K562 (cell line): ENCODE measurements at regions not wholly inside any gene's neighbourhood (a gene's known extent, or its start where the extent isn't known, plus 50 kb on each side); places are given as distances from the start of the nearest gene placed in this dataset.

ENCODE experiments used
- ARID1B ChIP-seq: fragments of 450-650 bp; IDR thresholded peaks from 2 replicates; pipeline ENCODE4 v1.6.1; 2016; ENCODE audit warnings: antibody characterized with exemption, mild to moderate bottlenecking, inconsistent platforms
- ARNT ChIP-seq, 2 experiments: fragments of 450-650 bp; IDR thresholded peaks; 2 replicates each; pipeline ENCODE4 v1.6.1; 2016; ENCODE audit warnings: mild to moderate bottlenecking in 1 of 2
- ATF7 ChIP-seq: fragments of 450-650 bp; IDR thresholded peaks from 2 replicates; pipeline ENCODE4 v1.7.1; 2014; ENCODE audit warnings: mild to moderate bottlenecking, moderate library complexity
- C11orf30 ChIP-seq: fragments of 450-650 bp; IDR thresholded peaks from 2 replicates; pipeline ENCODE4 v1.6.1; 2016; ENCODE audit warnings: low read depth, mild to moderate bottlenecking
- CBFA2T2 ChIP-seq: fragments of 450-650 bp; conservative IDR thresholded peaks from 2 replicates; pipeline ENCODE4 v1.6.1; 2017; ENCODE audit warnings: mild to moderate bottlenecking
- CBFA2T3 ChIP-seq: fragments of 450-650 bp; IDR thresholded peaks from 2 replicates; pipeline ENCODE4 v1.6.1; 2017
- CC2D1A ChIP-seq: fragments of 450-650 bp; IDR thresholded peaks from 2 replicates; pipeline ENCODE4 v1.6.1; 2017; ENCODE audit warnings: mild to moderate bottlenecking
- CTBP1 ChIP-seq: fragments of 450-650 bp; IDR thresholded peaks from 2 replicates; pipeline ENCODE4 v1.6.1; 2016; ENCODE audit warnings: borderline replicate concordance
- DMBX1 ChIP-seq: fragments of 250-450 bp; sonication (Bioruptor Pico); IDR thresholded peaks from 2 replicates; pipeline ENCODE4 v1.8.0; 2022; ENCODE audit warnings: inconsistent platforms, mild to moderate bottlenecking, moderate library complexity, borderline replicate concordance
- DPF2 ChIP-seq: fragments of 450-650 bp; IDR thresholded peaks from 2 replicates; pipeline ENCODE4 v1.6.1; 2016
- EP300 ChIP-seq: IDR thresholded peaks from 2 replicates; pipeline ENCODE4 v1.6.1; 2012; ENCODE audit warnings: low read length, improper control_type of control experiment
- ESRRA ChIP-seq: fragments of 450-650 bp; IDR thresholded peaks from 2 replicates; pipeline ENCODE4 v1.6.1; 2014; ENCODE audit warnings: low read depth, mild to moderate bottlenecking, moderate library complexity, borderline replicate concordance
- FOXK2 ChIP-seq, 2 experiments: fragments of 450-650 bp; IDR thresholded peaks in 1 of 2; conservative IDR thresholded peaks in 1 of 2; 2 replicates each; pipeline ENCODE4 v1.6.1; 2016; ENCODE audit warnings: low read depth in 2 of 2, mild to moderate bottlenecking in 1 of 2
- GATAD2A ChIP-seq: fragments of 450-650 bp; IDR thresholded peaks from 2 replicates; pipeline ENCODE4 v1.6.1; 2017
- HDAC1 ChIP-seq, 2 experiments: fragments of 450-650 bp; IDR thresholded peaks; 2 replicates each; pipeline ENCODE4 v1.6.1; 2016 to 2017; ENCODE audit warnings: inconsistent platforms in 1 of 2, mild to moderate bottlenecking in 1 of 2, moderate library complexity in 1 of 2
- HDAC2 ChIP-seq: fragments of 450-650 bp; IDR thresholded peaks from 2 replicates; pipeline ENCODE4 v1.6.1; 2016; ENCODE audit warnings: mild to moderate bottlenecking
- KDM1A ChIP-seq, 2 experiments: fragments of 450-650 bp; IDR thresholded peaks; 2 replicates each; pipeline ENCODE4 v1.6.1; 2016; ENCODE audit warnings: mild to moderate bottlenecking in 2 of 2
- LEF1 ChIP-seq: fragments of 450-650 bp; IDR thresholded peaks from 2 replicates; pipeline ENCODE4 v1.6.1; 2016; ENCODE audit warnings: mild to moderate bottlenecking
- MAFG ChIP-seq: fragments of 450-650 bp; conservative IDR thresholded peaks from 2 replicates; pipeline ENCODE4 v1.6.1; 2016; ENCODE audit warnings: missing genetic modification characterization, missing compliant biosample characterization
- MTA1 ChIP-seq: fragments of 450-650 bp; IDR thresholded peaks from 2 replicates; pipeline ENCODE4 v1.6.1; 2017; ENCODE audit warnings: borderline replicate concordance
- MTA2 ChIP-seq: fragments of 450-650 bp; IDR thresholded peaks from 2 replicates; pipeline ENCODE4 v1.6.1; 2016; ENCODE audit warnings: low read depth
- NBN ChIP-seq: fragments of 450-650 bp; IDR thresholded peaks from 2 replicates; pipeline ENCODE4 v1.6.1; 2016; ENCODE audit warnings: low read depth, mild to moderate bottlenecking
- NCOA1 ChIP-seq: fragments of 450-650 bp; IDR thresholded peaks from 2 replicates; pipeline ENCODE4 v1.6.1; 2016; ENCODE audit warnings: low read depth
- NCOR1 ChIP-seq: fragments of 450-650 bp; IDR thresholded peaks from 2 replicates; pipeline ENCODE4 v1.6.1; 2016; ENCODE audit warnings: mild to moderate bottlenecking, moderate library complexity
- NFRKB ChIP-seq: fragments of 450-650 bp; IDR thresholded peaks from 2 replicates; pipeline ENCODE4 v1.6.1; 2016; ENCODE audit warnings: low read depth
- NONO ChIP-seq, 2 experiments: fragments of 200-400 bp in 1 of 2; fragments of 450-650 bp in 1 of 2; formaldehyde crosslinking in 1 of 2; IDR thresholded peaks; 2 replicates each; pipeline ENCODE4 v1.6.1; 2017; ENCODE audit warnings: low read depth in 2 of 2, mild to moderate bottlenecking in 2 of 2, moderate library complexity in 2 of 2, low read length in 1 of 2
- SMAD4 ChIP-seq: fragments of 250-450 bp; sonication (Bioruptor Pico); conservative IDR thresholded peaks from 2 replicates; pipeline ENCODE4 v1.8.0; 2021; ENCODE audit warnings: inconsistent platforms, mild to moderate bottlenecking, moderate library complexity
- SMARCE1 ChIP-seq: fragments of 450-650 bp; IDR thresholded peaks from 2 replicates; pipeline ENCODE4 v1.7.1; 2016; ENCODE audit warnings: mild to moderate bottlenecking
- SOX6 ChIP-seq: fragments of 450-650 bp; IDR thresholded peaks from 2 replicates; pipeline ENCODE4 v1.6.1; 2014; ENCODE audit warnings: mild to moderate bottlenecking
- TAF9B ChIP-seq: fragments of 450-650 bp; IDR thresholded peaks from 2 replicates; pipeline ENCODE4 v1.6.1; 2018; ENCODE audit warnings: mild to moderate bottlenecking; ENCODE audit not compliant: partially characterized antibody
- TCF3 ChIP-seq: sonication (generic); formaldehyde crosslinking; IDR thresholded peaks from 2 replicates; pipeline ENCODE4 v1.4.0; 2020; ENCODE audit warnings: mild to moderate bottlenecking, missing genetic modification reagents
- TRIM24 ChIP-seq, 2 experiments: fragments of 450-650 bp; IDR thresholded peaks; 2 replicates each; pipeline ENCODE4 v1.6.1; 2016
- ZEB2 ChIP-seq: fragments of 450-650 bp; IDR thresholded peaks from 2 replicates; pipeline ENCODE4 v1.6.1; 2016
- TF ChIP-seq, protein P1 (sequence below): fragments of 250-450 bp; sonication (Bioruptor Pico); IDR thresholded peaks from 2 replicates; pipeline ENCODE4 v1.9.0; 2021; ENCODE audit warnings: mild to moderate bottlenecking
- TF ChIP-seq, protein P2 (sequence below), 2 experiments: fragments of 450-650 bp; conservative IDR thresholded peaks; 2 replicates each; pipeline ENCODE4 v1.6.1; 2017; ENCODE audit warnings: mild to moderate bottlenecking in 2 of 2, moderate library complexity in 2 of 2

DNA sequence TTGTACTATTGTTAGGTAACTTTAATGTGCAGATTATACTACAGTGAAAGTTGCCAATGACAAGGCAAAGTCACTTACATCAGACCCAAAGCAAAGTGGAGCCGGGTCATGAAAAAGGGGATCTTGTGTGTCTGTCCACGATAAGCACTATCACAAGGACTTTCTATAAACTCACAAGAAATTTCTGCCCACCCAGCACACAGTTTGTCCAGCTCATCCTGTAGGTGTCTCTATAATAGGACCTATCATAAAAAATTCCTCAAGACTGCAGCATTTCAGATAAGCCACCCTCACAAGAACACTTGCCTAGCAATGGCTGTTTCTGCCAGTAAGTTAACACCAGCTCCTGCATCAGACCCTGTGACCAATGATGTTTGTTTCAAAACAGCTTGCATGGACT is 335.9 kb downstream of the OR4F29 start (continued):
- TF ChIP-seq FOXK2 (conservative IDR thresholded peaks at IDR 0.05 in 1 of 2, IDR thresholded peaks at IDR 0.05 in 1 of 2; ENCODE audit: low read depth in 2 of 2) = peak; percentile 21 to 26; a peak in 1 of 4 replicates
- TF ChIP-seq ATF7 = peak; percentile 68
- 0 out of 2 replicates have a peak, but pooled peaks have one; percentile 52 for TF ChIP-seq DMBX1 (CRISPR knock-in tag)
- peak; percentile 78; the same call in 1 of the 2 replicates for TF ChIP-seq ZEB2
- peak; percentile 89 for TF ChIP-seq DPF2
- TF ChIP-seq NBN = peak; percentile 52; the same call in 1 of the 2 replicates
- TF ChIP-seq CBFA2T3 = peak; percentile 89
- TF ChIP-seq, protein P1, sequence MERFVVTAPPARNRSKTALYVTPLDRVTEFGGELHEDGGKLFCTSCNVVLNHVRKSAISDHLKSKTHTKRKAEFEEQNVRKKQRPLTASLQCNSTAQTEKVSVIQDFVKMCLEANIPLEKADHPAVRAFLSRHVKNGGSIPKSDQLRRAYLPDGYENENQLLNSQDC (CRISPR knock-in tag) = peak; percentile 11; the same call in 1 of the 2 replicates
- TF ChIP-seq CTBP1 = peak; percentile 49; the same call in 1 of the 2 replicates
- TF ChIP-seq SOX6 = peak; percentile 76
- TF ChIP-seq ARNT (IDR thresholded peaks at IDR 0.05) = peak in 1 of 2 experiments; percentile 75; a peak in 1 of 4 replicates
- TF ChIP-seq MTA1 = peak; percentile 60; the same call in 1 of the 2 replicates
- TF ChIP-seq EP300 = peak; percentile 13; the same call in 1 of the 2 replicates
- TF ChIP-seq CBFA2T2 = peak; percentile 85
- peak; percentile 58 for TF ChIP-seq TAF9B
- peak; percentile 84; the same call in 1 of the 2 replicates for TF ChIP-seq NFRKB
- peak; percentile 87 for TF ChIP-seq NCOR1
- TF ChIP-seq CC2D1A = peak; percentile 26; the same call in 1 of the 2 replicates
- peak; percentile 66 for TF ChIP-seq ESRRA
- TF ChIP-seq ARID1B = peak; percentile 91
- TF ChIP-seq C11orf30 = peak; percentile 72
- TF ChIP-seq TCF3 (CRISPR knock-in tag) = peak; percentile 76
- TF ChIP-seq KDM1A (IDR thresholded peaks at IDR 0.05) = peak; percentile 41 to 46; a peak in 2 of 4 replicates
- TF ChIP-seq SMAD4 = peak; percentile 58; the same call in 1 of the 2 replicates
- TF ChIP-seq NCOA1 = 0 out of 2 replicates have a peak, but pooled peaks have one; percentile 29
- peak; percentile 70 for TF ChIP-seq MTA2
- TF ChIP-seq HDAC1 (IDR thresholded peaks at IDR 0.05) = peak; percentile 21 to 74; a peak in 2 of 4 replicates
- TF ChIP-seq GATAD2A = peak; percentile 78; the same call in 1 of the 2 replicates
- 0 out of 4 replicates have a peak, but pooled peaks of 1 of the 2 experiments have one; percentile 23 for TF ChIP-seq NONO (IDR thresholded peaks at IDR 0.05; ENCODE audit: low read depth in 2 of 2, low read length in 1 of 2)
- TF ChIP-seq, protein P2, sequence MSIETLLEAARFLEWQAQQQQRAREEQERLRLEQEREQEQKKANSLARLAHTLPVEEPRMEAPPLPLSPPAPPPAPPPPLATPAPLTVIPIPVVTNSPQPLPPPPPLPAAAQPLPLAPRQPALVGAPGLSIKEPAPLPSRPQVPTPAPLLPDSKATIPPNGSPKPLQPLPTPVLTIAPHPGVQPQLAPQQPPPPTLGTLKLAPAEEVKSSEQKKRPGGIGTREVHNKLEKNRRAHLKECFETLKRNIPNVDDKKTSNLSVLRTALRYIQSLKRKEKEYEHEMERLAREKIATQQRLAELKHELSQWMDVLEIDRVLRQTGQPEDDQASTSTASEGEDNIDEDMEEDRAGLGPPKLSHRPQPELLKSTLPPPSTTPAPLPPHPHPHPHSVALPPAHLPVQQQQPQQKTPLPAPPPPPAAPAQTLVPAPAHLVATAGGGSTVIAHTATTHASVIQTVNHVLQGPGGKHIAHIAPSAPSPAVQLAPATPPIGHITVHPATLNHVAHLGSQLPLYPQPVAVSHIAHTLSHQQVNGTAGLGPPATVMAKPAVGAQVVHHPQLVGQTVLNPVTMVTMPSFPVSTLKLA (conservative IDR thresholded peaks at IDR 0.05) = peak in 1 of 2 experiments; percentile 29; a peak in 1 of 4 replicates
- TF ChIP-seq HDAC2 = peak; percentile 92
- TF ChIP-seq TRIM24 (IDR thresholded peaks at IDR 0.05) = peak; percentile 39 to 70; a peak in 3 of 4 replicates
- TF ChIP-seq MAFG (tag) = peak; percentile 60; the same call in 1 of the 2 replicates
- TF ChIP-seq LEF1 = peak; percentile 69; the same call in 1 of the 2 replicates
- peak; percentile 80 for TF ChIP-seq SMARCE1
